GM23248 (cell line): ENCODE measurements at regions not wholly inside any gene's neighbourhood (a gene's known extent, or its start where the extent isn't known, plus 50 kb on each side); places are given as distances from the start of the nearest gene placed in this dataset.
"Not testable (repeated sequence)": the region's sequence is repeated elsewhere in the genome, so short reads cannot be mapped to it uniquely, and the experiment has no call there.

Experiments
- EZH2 ChIP-seq: fragments of 200-600 bp; sonication (generic); IDR thresholded peaks from 2 replicates; pipeline ENCODE4 v1.6.1; 2018; ENCODE audit warnings: antibody characterized with exemption, mild to moderate bottlenecking; ENCODE audit not compliant: insufficient read depth, poor library complexity, severe bottlenecking
- EZH2phosphoT487 ChIP-seq: fragments of 200-600 bp; sonication (generic); IDR thresholded peaks from 2 replicates; pipeline ENCODE4 v1.6.1; 2018; ENCODE audit warnings: antibody characterized with exemption, moderate library complexity, mild to moderate bottlenecking, low read depth; ENCODE audit not compliant: insufficient read depth

DNA sequence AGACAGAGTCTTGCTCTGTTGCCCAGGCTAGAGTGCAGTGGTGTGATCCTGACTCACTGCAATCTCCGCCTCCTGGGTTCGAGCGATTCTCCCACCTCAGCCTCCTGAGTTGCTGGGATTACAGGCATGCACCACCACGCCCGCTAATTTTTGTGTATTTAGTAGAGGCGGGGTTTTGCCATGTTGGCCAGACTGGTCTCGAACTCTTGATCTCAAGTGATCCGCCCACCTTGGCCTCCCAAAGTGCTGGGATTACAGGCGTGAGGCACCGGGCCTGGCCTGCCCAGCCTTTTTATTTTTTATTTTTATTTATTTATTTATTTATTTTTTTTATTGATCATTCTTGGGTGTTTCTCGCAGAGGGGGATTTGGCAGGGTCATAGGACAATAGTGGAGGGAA, 98.6 kb upstream of the HS6ST1 start:
- TF ChIP-seq EZH2, EZH2phosphoT487: not testable (repeated sequence)
